Breast epithelium (tissue), 4 donors: ENCODE measurements at regions not wholly inside any gene's neighbourhood (a gene's known extent, or its start where the extent isn't known, plus 50 kb on each side); places are given as distances from the start of the nearest gene placed in this dataset.

ENCODE experiments used
- DNase-seq, 2 donors: peaks; one replicate each; pipeline ENCODE4 v3.0.0-alpha.2; 2019; ENCODE audit warnings: low spot score in 2 of 2
- H3K27ac ChIP-seq, 2 donors: fragments of 200-600 bp; sonication (generic) in 1 of 2; one replicate each; pipeline ENCODE4 v1.5.1; 2016 to 2019; ENCODE audit warnings: mild to moderate bottlenecking in 1 of 2
- H3K27me3 ChIP-seq, 2 donors: fragments of 200-600 bp; sonication (generic) in 1 of 2; one replicate each; pipeline versions ENCODE4 v1.5.1 to v1.6.0; 2017 to 2019; ENCODE audit warnings: control low read depth in 1 of 2, mild to moderate bottlenecking in 1 of 2
- H3K36me3 ChIP-seq: fragments of 200-600 bp; one replicate; pipeline ENCODE4 v1.5.1; 2019
- H3K4me1 ChIP-seq, 2 donors: fragments of 200-600 bp; sonication (generic); one replicate each; pipeline ENCODE4 v1.5.1; 2016 to 2019; ENCODE audit warnings: control low read depth in 1 of 2
- H3K4me3 ChIP-seq, 3 donors: fragments of 200-600 bp; sonication (generic); 1 replicate in 2 of 3; 2 replicates in 1 of 3; pipeline ENCODE4 v1.5.1; 2016 to 2019; ENCODE audit warnings: mild to moderate bottlenecking in 3 of 3, moderate library complexity in 2 of 3
- H3K9me3 ChIP-seq, 2 donors: fragments of 200-600 bp; sonication (generic) in 1 of 2; one replicate each; pipeline ENCODE4 v1.5.1; 2016 to 2019; ENCODE audit warnings: control low read depth in 1 of 2
- POLR2A ChIP-seq: fragments of 450-650 bp; IDR thresholded peaks from one replicate; pipeline ENCODE4 v1.6.1; 2016; ENCODE audit warnings: antibody characterized with exemption, mild to moderate bottlenecking, moderate library complexity
- POLR2AphosphoS5 ChIP-seq, 3 donors: sonication (generic); formaldehyde crosslinking; IDR thresholded peaks; one replicate each; pipeline ENCODE4 v1.6.1; 2017; ENCODE audit warnings: antibody characterized with exemption in 3 of 3
- intact Hi-C: fragments of 100-400 bp; cut with DNase I; formaldehyde crosslinking; loops from one replicate; pipeline ENCODE4 v1.15.1; 2023; ENCODE audit warnings: low total_unique reads
- TF ChIP-seq, protein P1 (sequence below), 3 donors: fragments of 450-650 bp; IDR thresholded peaks; one replicate each; pipeline ENCODE4 v1.5.1; 2016 to 2017; ENCODE audit warnings: antibody characterized with exemption in 3 of 3, mild to moderate bottlenecking in 3 of 3, moderate library complexity in 3 of 3

DNA sequence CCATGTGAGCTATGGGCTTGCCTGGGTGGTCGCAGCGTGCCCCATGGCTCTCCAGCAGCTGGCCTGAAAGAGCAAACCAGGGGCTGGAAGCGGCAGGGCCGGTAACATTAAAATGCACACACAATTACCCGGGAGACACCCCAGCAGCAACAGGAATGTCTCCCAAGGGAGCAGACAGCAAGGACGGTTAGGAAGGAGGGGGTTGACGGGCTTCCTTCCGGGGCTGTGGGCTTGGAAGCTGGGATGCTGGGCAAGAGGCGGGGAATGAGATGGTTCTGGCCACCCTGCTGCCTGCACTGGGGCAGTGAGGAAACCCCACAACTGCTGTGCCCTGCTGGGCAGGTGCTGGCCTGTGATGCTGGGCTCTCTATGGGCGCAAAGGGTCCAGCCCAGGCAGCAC, 71.8 kb upstream of the ADAMTS2 start:
- H3K4me3 ChIP-seq: no peak overlapping the region
- intact Hi-C loops: no loop called here
- no peaks in the 10 kb centered on the region for H3K9me3 ChIP-seq
- no peak for DNase-seq
- H3K36me3 ChIP-seq: no peaks in the 10 kb centered on the region
- H3K27me3 ChIP-seq: no peaks in the 10 kb centered on the region
- TF ChIP-seq, protein P1, sequence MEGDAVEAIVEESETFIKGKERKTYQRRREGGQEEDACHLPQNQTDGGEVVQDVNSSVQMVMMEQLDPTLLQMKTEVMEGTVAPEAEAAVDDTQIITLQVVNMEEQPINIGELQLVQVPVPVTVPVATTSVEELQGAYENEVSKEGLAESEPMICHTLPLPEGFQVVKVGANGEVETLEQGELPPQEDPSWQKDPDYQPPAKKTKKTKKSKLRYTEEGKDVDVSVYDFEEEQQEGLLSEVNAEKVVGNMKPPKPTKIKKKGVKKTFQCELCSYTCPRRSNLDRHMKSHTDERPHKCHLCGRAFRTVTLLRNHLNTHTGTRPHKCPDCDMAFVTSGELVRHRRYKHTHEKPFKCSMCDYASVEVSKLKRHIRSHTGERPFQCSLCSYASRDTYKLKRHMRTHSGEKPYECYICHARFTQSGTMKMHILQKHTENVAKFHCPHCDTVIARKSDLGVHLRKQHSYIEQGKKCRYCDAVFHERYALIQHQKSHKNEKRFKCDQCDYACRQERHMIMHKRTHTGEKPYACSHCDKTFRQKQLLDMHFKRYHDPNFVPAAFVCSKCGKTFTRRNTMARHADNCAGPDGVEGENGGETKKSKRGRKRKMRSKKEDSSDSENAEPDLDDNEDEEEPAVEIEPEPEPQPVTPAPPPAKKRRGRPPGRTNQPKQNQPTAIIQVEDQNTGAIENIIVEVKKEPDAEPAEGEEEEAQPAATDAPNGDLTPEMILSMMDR (IDR thresholded peaks at IDR 0.05): no peak
- TF ChIP-seq POLR2A (no peak), POLR2AphosphoS5 (IDR thresholded peaks at IDR 0.05) (no peak)
- no peak overlapping the region for H3K27ac ChIP-seq
- no peaks in the 10 kb centered on the region for H3K4me1 ChIP-seq

DNA sequence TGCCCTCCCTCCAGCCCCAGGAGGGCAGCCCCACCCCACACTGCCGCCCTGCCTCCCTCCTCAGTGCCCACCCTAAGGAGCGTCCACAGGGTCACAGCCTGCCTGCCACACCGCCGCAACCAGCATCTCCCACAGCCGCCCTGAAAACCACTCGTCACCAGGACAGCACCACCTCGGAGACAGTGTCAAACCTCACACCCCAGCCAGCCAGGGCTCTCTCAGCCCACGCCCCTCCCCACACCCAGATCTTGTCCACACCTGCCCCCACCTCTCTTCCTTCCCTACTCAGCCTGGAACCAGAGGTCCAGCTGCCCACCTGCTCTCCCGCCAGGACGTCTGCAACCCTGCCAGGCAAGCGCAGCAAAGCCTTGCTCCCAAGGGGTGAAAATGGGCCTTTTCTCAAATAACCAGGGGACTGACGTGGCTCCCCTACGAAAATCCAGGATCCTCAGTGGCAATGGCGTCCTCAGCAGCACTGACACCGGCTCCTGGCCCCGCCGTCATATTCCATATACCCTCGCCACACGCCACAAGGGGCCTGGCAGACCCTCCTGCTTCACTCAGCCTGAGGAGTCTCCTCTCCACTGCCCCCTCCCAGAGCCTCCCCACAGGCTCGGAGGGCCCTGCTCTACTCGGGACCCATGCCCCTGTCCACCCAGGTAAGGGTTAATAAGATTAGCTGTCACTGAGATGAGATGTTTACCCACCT, 71.0 kb upstream of the ADAMTS2 start:
- Histone ChIP-seq H3K27ac (no peak overlapping the region), H3K9me3 (no peaks in the 10 kb centered on the region), H3K4me3 (no peak overlapping the region), H3K27me3 (no peaks in the 10 kb centered on the region), H3K36me3 (no peaks in the 10 kb centered on the region), H3K4me1 (no peaks in the 10 kb centered on the region)
- no peak for TF ChIP-seq POLR2AphosphoS5 (IDR thresholded peaks at IDR 0.05)
- DNase-seq: no peak
- intact Hi-C loops: no loop called here

DNA sequence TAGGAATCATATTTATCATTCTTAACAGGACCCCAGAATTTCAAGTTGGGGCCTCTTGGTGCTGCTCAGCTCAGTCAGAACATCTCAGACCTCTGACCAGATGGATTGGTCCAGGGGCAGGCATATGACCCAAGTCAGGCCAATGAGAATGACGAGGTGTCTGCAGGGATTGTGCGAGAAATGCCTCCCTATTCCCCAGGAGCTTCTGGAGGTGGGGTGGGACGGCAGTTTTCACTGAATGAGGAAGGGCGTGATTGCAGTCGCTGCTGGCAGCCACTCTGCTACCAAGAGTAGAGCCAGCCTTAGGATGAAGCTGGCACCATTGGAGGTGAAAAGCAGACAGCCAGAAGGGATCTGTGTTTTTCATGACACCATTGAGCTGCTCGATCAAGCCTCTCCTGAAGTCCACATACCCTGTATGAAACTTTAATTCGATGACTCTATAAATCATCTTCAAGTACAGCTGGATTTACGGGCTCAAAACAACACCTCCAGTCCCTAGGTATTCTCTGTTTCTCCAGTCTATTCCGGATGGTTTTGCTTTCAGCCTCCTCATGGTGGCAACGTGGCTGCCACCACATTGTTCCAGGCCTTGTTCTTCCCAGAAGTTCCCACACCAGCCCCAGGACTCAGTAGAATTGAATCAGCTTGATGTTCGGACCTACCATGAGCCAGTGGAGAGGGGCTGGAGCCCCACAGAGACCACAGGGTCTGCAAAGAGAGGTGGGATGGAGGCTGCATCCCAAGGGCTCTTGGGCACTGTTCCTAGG, 70.2 kb upstream of the ADAMTS2 start:
- no peak for TF ChIP-seq POLR2A
- no peak for TF ChIP-seq POLR2AphosphoS5 (IDR thresholded peaks at IDR 0.05)
- TF ChIP-seq, protein P1 (IDR thresholded peaks at IDR 0.05): no peak
- Histone ChIP-seq H3K27me3 (no peaks in the 10 kb centered on the region), H3K36me3 (no peaks in the 10 kb centered on the region), H3K9me3 (no peaks in the 10 kb centered on the region), H3K27ac (no peak overlapping the region), H3K4me1 (no peaks in the 10 kb centered on the region), H3K4me3 (no peak overlapping the region)
- intact Hi-C loops: no loop called here
- DNase-seq: no peak

DNA sequence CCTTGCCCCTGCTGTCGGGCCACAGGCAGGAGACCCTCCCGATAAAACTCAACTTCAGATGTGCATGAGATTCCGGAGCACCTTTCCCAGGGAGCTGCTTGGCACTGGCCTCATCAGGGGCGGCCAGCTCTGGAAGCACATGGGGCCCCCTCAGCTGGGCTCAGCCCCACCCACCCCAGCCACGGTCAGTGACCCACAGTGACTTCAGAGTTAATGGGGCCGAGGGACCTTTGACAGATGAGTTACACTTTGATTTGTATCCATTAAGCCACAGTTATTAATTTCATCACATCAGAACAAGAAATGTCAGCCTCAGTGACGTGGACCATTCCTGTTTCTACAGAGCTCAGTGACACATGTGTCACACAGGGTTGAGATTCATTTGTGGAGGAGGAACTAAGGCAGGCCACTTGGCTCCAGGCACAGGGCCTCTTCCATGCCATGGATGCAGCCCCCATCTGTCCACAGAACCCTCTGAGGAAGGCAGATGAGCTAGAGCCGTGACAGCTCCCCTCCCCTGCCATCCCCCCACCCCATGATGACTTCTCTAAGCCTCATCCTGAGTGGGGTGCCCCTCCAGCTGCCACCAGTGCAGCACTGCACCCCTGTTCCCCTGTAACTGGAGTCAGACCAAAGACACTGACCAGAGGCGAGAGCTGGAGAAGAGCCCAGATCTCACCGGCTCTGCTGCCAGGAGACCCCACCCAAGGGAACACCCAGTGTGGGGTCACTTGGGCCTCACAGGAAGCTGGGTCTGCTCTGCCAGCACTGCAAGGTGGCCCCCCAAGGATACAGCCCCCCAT, 69.4 kb upstream of the ADAMTS2 start:
- Histone ChIP-seq H3K36me3 (no peaks in the 10 kb centered on the region), H3K27me3 (no peaks in the 10 kb centered on the region), H3K9me3 (no peaks in the 10 kb centered on the region), H3K4me1 (no peaks in the 10 kb centered on the region), H3K4me3 (no peak overlapping the region), H3K27ac (no peak overlapping the region)
- TF ChIP-seq POLR2AphosphoS5 (IDR thresholded peaks at IDR 0.05) (no peak), POLR2A (no peak)
- TF ChIP-seq, protein P1 (IDR thresholded peaks at IDR 0.05): no peak
- intact Hi-C loops: no loop called here
- DNase-seq: no peak

- no peak for DNase-seq
- TF ChIP-seq POLR2A: no peak
- TF ChIP-seq, protein P1 (IDR thresholded peaks at IDR 0.05): no peak
- TF ChIP-seq POLR2AphosphoS5 (IDR thresholded peaks at IDR 0.05): no peak
These were observed 68.6 kb upstream of the ADAMTS2 start for GRCh38 chr5:179413711-179414458.

More at GRCh38 chr5:179413711-179414458, 68.6 kb upstream of the ADAMTS2 start:
- no peaks in the 10 kb centered on the region for H3K9me3 ChIP-seq
- H3K27me3 ChIP-seq: no peaks in the 10 kb centered on the region
- no peak overlapping the region for H3K27ac ChIP-seq
- no peaks in the 10 kb centered on the region for H3K36me3 ChIP-seq
- intact Hi-C loops: no loop called here
- H3K4me1 ChIP-seq: no peaks in the 10 kb centered on the region
- H3K4me3 ChIP-seq: no peak overlapping the region
